ENCODE measurements at regions not wholly inside any gene's neighbourhood (a gene's known extent, or its start where the extent isn't known, plus 50 kb on each side); places are given as distances from the start of the nearest gene placed in this dataset.
A peak's percentile ranks its signal among the peaks of the same experiment; 100 is the strongest.

- no peak for DNase-seq (ENCODE audit: low spot score in 2 of 2)
- FAIRE-seq = no peak
Observed at GRCh38 chr12:124491310-124491709, 76.1 kb downstream of the NCOR2 start.

DNA sequence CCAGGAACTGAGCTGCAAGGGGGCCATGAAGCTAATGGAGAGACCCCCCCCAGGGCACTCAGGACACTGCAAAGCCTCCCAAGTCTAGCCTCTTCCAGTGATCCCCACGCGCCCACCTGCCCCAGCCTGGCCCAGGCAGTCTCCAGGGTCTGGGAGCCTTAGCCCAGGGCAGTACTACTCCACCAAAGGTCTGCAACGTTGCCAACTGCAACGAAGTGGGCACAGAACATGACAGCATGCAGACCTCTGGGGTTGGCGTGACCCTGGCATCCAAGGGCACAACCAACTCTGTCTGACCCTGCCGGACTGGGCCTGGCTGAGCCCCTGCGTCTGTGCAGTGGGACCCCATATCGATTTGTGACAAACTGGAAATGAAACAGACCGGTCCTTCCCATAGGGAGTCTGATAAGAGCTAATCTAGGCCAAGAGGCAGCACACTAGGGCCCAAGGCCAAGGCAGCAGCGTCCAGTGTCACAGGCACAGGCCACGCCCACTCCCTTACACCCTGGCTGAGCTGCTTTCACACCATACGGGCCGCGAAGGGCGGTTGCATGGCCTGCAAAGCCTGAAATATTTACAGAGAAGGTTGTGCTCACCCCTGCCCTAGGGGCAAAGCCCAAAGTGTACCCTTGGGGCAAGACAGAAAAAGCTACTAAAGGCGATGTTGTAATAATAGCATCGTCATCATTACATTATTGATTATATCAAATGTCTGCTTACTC is 76.7 kb downstream of the NCOR2 start:
- peak; percentile 66 to 70 for DNase-seq (ENCODE audit: low spot score in 2 of 2)

GRCh38 chr12:124489915-124490583 is 77.4 kb downstream of the NCOR2 start:
- DNase-seq (ENCODE audit: low spot score in 2 of 2) = no peak
- FAIRE-seq = no peak

More for the DNA sequence above, 76.7 kb downstream of the NCOR2 start:
- FAIRE-seq = no peak

GRCh38 chr12:124489220-124489619 is 78.2 kb downstream of the NCOR2 start:
- FAIRE-seq = no peak
- DNase-seq (ENCODE audit: low spot score in 2 of 2) = no peak

DNA sequence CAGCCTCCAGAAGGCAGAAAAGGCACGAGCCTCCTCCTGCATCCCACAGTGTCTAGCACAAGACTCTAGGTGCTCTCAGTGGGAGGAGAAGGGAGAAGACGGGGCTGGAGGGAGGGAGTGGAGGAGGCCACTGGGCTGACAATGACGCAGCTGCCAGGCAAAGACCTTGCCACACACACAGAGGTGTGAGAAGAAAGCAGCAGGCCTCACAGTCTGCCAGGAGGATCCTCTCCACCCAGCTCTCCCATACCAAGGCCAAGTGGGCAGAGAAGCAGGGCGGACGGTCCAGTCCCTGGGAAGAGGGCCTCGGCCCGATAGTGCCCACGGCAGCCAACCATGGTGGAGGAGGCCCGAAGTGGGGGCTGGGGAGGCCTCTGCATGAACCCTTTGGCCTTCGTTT is 78.9 kb downstream of the NCOR2 start:
- DNase-seq (ENCODE audit: low spot score in 2 of 2) = no peak
- FAIRE-seq = no peak

- FAIRE-seq (no peak), DNase-seq (ENCODE audit: low spot score in 2 of 2) (no peak)
Observed at GRCh38 chr12:124487834-124488165, 79.6 kb downstream of the NCOR2 start.

DNA sequence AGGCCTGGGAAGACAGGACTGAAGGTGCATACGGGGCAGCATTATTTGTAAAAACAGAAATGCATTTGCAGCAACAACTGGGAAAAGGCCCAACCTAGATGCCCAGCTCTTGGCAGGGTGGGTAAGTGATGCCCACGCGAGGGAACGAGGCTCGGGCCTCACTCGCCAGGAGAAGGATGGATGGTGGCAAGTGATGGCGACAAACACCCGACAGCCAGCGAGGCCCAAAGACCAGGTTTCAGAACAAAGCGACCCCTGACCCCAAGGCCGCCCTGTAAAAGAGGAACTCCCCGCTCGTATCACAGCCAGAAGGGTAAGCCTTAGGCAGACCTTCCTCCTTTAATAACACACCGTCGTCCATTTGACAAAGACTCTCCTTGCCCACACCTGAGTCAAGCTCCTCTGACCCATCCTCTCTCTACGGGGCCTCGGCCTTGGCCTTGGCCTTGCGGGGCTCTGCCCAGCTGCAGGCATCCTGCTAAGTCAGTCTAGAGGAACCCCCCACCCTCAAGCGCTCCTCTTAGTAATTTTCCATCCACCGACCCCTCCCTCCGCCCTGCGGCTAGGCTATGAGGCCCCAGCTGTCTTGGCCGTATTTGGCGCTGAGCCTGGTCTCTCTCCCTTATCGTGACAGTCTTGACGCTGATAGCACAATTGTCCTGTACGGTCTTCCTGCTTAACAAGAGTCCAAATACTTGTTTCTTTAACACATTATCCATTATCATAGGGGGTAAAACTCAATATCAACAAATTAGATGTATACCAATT is 80.2 kb downstream of the NCOR2 start:
- no peak for FAIRE-seq

DNA sequence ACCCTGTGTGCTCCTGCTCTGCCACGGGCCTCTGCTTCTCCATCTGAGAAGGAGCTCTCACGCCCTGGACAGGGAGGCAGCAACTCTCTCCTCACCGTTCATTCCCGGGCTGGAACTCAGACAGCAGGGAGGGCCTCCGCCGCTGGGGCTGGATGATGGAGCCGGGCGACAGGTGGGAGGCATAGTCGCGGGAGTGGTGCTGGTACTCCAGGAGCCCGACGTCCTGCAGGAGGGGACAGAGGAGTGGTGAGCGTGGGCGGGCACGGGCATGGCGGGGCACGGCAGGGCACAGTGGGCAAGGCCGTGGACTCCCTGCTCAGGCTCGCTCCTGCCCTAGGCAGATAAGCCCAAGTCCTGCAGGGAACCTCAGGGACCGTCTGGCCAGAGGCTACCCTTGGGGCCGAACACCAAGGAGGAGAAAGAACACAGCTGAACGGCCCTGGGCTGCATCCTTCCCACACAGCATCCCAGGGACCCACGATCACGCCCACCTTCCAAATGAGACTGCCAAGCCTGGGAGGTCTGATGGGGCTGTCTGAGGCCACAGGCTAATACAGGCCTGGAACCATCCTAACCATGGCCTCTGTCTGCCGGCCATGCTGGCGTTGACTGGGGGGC is 81.0 kb downstream of the NCOR2 start:
- DNase-seq (ENCODE audit: low spot score in 2 of 2) = no peak

More for the DNA sequence above, 80.2 kb downstream of the NCOR2 start:
- DNase-seq (ENCODE audit: low spot score in 2 of 2) = no peak

DNA sequence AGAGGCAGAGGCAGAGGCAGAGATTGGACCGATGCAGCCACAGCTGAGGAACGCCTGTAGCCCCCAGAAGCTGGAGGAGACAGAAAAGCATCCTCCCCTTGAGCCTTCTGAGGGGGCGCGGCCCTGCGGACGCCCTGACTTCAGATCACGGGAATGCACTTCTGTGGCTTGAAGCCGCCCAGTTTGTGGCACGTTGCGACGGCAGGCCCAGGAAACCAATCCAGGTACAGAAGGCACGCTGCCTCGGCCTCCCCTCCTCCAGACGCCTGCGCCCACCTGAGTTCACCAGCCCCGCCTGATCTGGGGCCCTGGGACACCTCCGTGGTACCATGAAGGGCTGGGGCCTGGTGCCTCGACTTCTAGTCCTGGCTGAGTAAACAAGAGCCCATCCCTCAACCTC is 82.0 kb downstream of the NCOR2 start:
- FAIRE-seq (no peak), DNase-seq (ENCODE audit: low spot score in 2 of 2) (no peak)

More for the DNA sequence above, 81.0 kb downstream of the NCOR2 start:
- no peak for FAIRE-seq

- FAIRE-seq (no peak), DNase-seq (ENCODE audit: low spot score in 2 of 2) (no peak)
Observed at GRCh38 chr12:124484526-124484953, 82.9 kb downstream of the NCOR2 start.

GRCh38 chr12:124484067-124484466 is 83.3 kb downstream of the NCOR2 start:
- FAIRE-seq (no peak), DNase-seq (ENCODE audit: low spot score in 2 of 2) (no peak)

- DNase-seq (ENCODE audit: low spot score in 2 of 2) = no peak
- no peak for FAIRE-seq
Observed at GRCh38 chr12:124482901-124483799, 84.3 kb downstream of the NCOR2 start.

- FAIRE-seq = no peak
- DNase-seq (ENCODE audit: low spot score in 2 of 2) = no peak
Observed at GRCh38 chr12:124482567-124482893, 84.9 kb downstream of the NCOR2 start.

DNA sequence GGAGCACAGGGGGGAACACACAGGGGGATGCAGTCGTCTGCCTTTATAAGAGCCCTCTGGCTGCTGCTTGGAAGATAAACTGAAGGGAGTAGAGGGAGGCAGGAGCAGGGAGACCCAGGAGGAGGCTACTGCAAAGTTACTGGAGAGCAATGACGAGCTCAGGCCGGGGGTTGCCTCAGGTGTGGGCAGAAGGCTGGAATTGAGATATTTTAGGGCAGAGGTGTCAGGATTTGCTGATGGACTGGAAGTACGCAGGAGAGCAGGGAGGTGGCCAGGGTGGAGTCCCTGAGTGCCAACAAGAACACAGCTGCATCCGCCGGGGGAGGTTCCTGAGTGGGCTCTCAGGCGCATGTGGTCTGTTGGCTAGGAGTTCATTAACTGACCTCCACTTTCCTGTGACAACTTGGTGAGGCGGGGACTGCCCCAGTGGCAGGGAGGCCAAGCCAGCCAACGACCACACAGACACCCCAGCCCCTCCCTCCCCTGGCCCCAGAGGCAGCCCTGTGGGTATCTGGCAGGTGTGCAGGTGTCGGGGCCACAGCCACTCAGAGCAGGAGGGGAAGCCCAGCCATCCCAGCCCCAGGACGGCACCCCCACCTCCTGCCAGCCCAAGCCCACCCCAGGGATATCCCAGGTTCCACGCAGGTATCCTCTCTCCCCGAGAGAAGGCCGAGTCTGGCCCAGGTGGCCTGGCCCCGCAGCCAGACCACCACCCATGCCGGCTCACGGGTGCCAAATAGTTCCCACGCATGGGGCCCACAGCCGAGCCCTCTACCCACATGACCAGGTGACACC is 85.4 kb downstream of the NCOR2 start:
- FAIRE-seq = no peak

DNA sequence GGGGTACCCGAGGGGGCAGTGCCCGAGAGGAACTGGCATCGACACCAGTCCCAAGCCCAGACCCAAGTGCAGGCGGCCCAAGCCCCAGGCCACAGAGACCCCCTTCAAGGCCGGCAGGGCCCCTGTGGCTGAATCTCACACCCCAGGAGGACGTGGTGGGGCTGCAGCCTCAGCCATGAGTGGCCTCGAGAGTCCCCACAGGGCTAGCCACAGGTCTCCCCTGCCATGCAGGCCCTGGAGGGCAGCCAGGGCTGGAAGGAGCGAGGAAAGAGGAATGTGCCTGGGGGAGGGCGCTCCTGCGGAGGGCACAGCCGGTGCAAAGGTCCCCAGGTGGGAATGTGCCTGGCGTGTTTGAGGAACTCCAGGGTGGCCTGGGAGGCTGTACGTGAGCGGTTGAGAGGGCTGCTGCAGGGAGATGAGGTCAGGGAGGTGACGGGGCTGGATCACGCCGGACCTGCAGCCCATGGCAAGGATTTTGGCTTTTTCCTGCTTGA is 86.1 kb downstream of the NCOR2 start:
- no peak for DNase-seq (ENCODE audit: low spot score in 2 of 2)
- FAIRE-seq = no peak

More for the DNA sequence above, 85.4 kb downstream of the NCOR2 start:
- DNase-seq (ENCODE audit: low spot score in 2 of 2) = no peak

GRCh38 chr12:124480469-124481256 is 86.7 kb downstream of the NCOR2 start:
- no peak for FAIRE-seq

GRCh38 chr12:124479680-124480468 is 87.5 kb downstream of the NCOR2 start:
- no peak for DNase-seq (ENCODE audit: low spot score in 2 of 2)

More at GRCh38 chr12:124480469-124481256, 86.7 kb downstream of the NCOR2 start:
- peak in 1 of 2 donors; percentile 63 for DNase-seq (ENCODE audit: low spot score in 2 of 2)

More at GRCh38 chr12:124479680-124480468, 87.5 kb downstream of the NCOR2 start:
- no peak for FAIRE-seq

Data from frontal cortex (tissue), 3 donors.